ENCODE measurements at regions not wholly inside any gene's neighbourhood (a gene's known extent, or its start where the extent isn't known, plus 50 kb on each side); places are given as distances from the start of the nearest gene placed in this dataset.

DNA sequence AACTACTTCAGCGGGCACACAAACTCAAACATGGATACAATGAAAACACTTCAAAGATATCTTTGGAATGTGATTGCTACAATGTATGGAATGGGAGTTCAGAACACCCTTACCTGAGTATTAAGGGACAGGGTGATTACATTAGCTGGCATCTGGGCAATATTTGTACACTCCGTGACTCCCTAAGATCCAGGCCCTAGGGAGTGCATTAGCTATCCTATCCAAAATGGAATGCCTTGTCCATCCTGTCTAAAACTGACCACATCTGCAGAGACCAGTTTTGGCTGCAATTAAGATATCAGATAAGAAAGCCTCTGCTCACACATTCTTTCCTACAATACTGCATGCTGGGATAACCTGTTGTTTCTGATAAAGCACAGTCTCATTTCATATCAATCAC, 176.6 kb upstream of the EMCN start:
- H3K36me3 ChIP-seq = no peaks in the 10 kb centered on the region
- H3K27ac ChIP-seq = no peak overlapping the region
- H3K4me3 ChIP-seq = no peak overlapping the region
- no peaks in the 10 kb centered on the region for H3K4me1 ChIP-seq
- no peaks in the 10 kb centered on the region for H3K9me3 ChIP-seq
- H3K27me3 ChIP-seq = no peaks in the 10 kb centered on the region
- TF ChIP-seq POLR2A (IDR thresholded peaks at IDR 0.05) = no peak
- intact Hi-C loops (cut with DNase I) = no loop called here
- 87 to 88% methylated on average over 2 of the region's 2 CpGs for WGBS, 2 donors
- no peak for DNase-seq

GRCh38 chr4:100690812-100691211, 173.0 kb upstream of the EMCN start:
- H3K27ac ChIP-seq = no peak overlapping the region
- H3K9me3 ChIP-seq = no peaks in the 10 kb centered on the region
- no peaks in the 10 kb centered on the region for H3K27me3 ChIP-seq
- no peak overlapping the region for H3K4me3 ChIP-seq
- H3K36me3 ChIP-seq = no peaks in the 10 kb centered on the region
- intact Hi-C loops (cut with DNase I) = no loop called here
- DNase-seq = no peak
- no peaks in the 10 kb centered on the region for H3K4me1 ChIP-seq
- TF ChIP-seq POLR2A (IDR thresholded peaks at IDR 0.05) = no peak
- peak in 1 of 6 experiments; percentile 6 for TF ChIP-seq CTCF (IDR thresholded peaks at IDR 0.05)
- 79 to 100% methylated on average over 1 of the region's 1 CpG for WGBS, 2 donors

DNA sequence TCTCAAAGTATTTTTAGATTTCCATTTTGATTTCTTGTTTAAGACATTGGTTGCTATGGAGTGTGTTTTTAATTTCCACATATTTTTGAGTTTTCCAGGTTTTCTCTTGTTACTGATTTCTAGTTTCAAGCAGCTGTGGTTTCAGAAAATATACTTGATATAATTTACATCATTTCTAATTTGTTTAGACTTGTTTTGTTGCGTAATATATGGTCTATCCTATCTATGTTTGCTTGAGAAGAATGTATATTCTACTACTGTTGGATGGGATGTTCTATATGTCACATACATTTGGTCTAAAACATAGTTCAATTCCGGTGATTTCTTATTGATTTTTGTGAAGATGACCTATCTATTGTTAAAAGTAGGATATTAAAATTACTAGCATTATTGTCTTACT, 170.5 kb upstream of the EMCN start:
- TF ChIP-seq POLR2A (IDR thresholded peaks at IDR 0.05) (no peak), CTCF (IDR thresholded peaks at IDR 0.05) (no peak)
- 85 to 87% methylated on average over 2 of the region's 2 CpGs for WGBS, 2 donors
- no peak for DNase-seq
- H3K4me3 ChIP-seq = no peak overlapping the region
- H3K4me1 ChIP-seq = no peaks in the 10 kb centered on the region
- no peaks in the 10 kb centered on the region for H3K27me3 ChIP-seq
- H3K36me3 ChIP-seq = no peaks in the 10 kb centered on the region
- H3K9me3 ChIP-seq = peaks cover 0 to 5% (median 0%) of the 10 kb centered on the region in 3 donors
- intact Hi-C loops (cut with DNase I) = no loop called here
- H3K27ac ChIP-seq = no peak overlapping the region

- H3K36me3 ChIP-seq = no peaks in the 10 kb centered on the region
- H3K27ac ChIP-seq = no peak overlapping the region
- DNase-seq = no peak
- H3K4me1 ChIP-seq = no peaks in the 10 kb centered on the region
- no peaks in the 10 kb centered on the region for H3K27me3 ChIP-seq
- H3K4me3 ChIP-seq = no peak overlapping the region
- H3K9me3 ChIP-seq = peaks cover 0 to 5% (median 0%) of the 10 kb centered on the region in 3 donors
- TF ChIP-seq POLR2A (IDR thresholded peaks at IDR 0.05) (no peak), CTCF (IDR thresholded peaks at IDR 0.05) (no peak)
- WGBS, 2 donors = 89% methylated on average over 9 to 10 of the region's 12 CpGs
- intact Hi-C loops (cut with DNase I) = no loop called here
Observed at GRCh38 chr4:100682477-100683218, 164.8 kb upstream of the EMCN start.

DNA sequence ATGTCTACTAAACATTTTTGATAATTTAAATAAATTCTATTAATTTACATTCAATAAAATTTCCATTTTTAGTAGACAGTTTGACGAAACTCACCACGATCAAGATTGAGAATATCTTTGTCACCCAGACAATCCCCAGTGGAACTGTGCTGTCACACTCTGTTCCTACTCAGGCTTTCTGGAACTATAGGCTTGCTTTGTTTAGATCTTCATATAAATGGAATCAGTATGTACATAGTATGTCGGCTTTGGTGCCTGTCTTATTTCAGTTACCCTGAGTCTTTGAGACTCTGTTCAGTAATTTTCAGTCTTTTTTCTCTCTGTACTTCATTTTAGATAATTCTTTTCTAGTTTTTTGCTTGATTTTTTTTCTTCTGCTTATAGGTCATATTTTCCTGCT, 163.5 kb upstream of the EMCN start:
- no peak for DNase-seq
- Histone ChIP-seq H3K4me1 (no peaks in the 10 kb centered on the region), H3K36me3 (no peaks in the 10 kb centered on the region), H3K9me3 (peaks cover 0 to 5% (median 0%) of the 10 kb centered on the region in 3 donors), H3K4me3 (no peak overlapping the region), H3K27ac (no peak overlapping the region), H3K27me3 (no peaks in the 10 kb centered on the region)
- WGBS, 2 donors = 83 to 85% methylated on average over 3 of the region's 3 CpGs
- intact Hi-C loops (cut with DNase I) = no loop called here
- TF ChIP-seq CTCF (IDR thresholded peaks at IDR 0.05) (no peak), POLR2A (IDR thresholded peaks at IDR 0.05) (no peak)

- H3K9me3 ChIP-seq = peaks cover 0 to 5% (median 0%) of the 10 kb centered on the region in 3 donors
- no peak for DNase-seq
Observed at GRCh38 chr4:100679926-100680325, 162.1 kb upstream of the EMCN start.

More at GRCh38 chr4:100679926-100680325, 162.1 kb upstream of the EMCN start:
- Histone ChIP-seq H3K4me3 (no peak overlapping the region), H3K36me3 (no peaks in the 10 kb centered on the region), H3K27ac (no peak overlapping the region), H3K27me3 (no peaks in the 10 kb centered on the region), H3K4me1 (no peaks in the 10 kb centered on the region)
- TF ChIP-seq POLR2A (IDR thresholded peaks at IDR 0.05) = no peak
- no peak for TF ChIP-seq CTCF (IDR thresholded peaks at IDR 0.05)
- intact Hi-C loops (cut with DNase I) = no loop called here
- WGBS, 2 donors = 36 to 58% methylated on average over 1 of the region's 1 CpG
